HG03159 (cell line): ENCODE measurements at regions not wholly inside any gene's neighbourhood (a gene's known extent, or its start where the extent isn't known, plus 50 kb on each side); places are given as distances from the start of the nearest gene placed in this dataset.

Experiments used
- ATAC-seq: cut with Tn5 transposase; IDR thresholded peaks from one replicate; pipeline ENCODE4 v1.9.1; 2021; ENCODE audit warnings: mild to moderate bottlenecking, moderate library complexity; ENCODE audit not compliant: unreplicated experiment

DNA sequence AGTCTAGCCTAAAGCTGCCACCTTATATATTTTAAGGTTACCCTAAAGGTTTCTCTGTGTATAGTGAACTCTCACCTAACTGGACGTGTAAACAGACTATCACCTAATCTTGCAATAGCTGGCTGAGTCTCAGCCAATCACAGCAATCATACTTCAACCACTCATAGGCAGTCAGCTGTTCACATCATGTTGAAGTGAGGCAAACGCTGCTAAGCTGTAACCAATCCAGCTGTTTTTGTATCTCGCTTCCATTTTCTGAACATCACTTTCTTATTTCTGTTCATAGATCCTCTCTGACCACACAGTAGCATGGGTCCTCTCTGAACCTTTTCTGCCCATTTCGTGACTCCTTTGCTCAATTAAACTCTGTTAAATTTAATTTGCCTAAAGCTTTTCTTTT is 468.2 kb upstream of the POU3F3 start:
- no peak for ATAC-seq

DNA sequence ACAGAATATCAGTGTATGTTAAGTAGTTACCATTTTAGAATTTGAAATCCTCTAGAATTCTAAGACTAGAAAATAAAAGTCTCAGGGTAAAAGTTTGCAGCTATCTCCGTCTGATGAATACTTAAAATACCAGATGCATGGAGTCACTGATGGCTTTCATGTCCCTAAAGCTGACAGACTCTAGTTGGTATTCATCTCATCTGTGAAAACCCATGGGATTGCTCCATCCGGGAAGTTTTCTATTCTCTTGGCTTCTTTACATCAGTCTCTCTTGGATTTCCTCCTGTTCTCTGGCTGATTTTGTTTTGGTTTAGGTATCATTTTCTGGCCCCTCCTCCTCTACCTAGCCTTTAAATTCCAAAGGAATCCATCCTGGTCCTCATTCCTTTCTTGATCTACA is 465.6 kb upstream of the POU3F3 start:
- no peak for ATAC-seq

DNA sequence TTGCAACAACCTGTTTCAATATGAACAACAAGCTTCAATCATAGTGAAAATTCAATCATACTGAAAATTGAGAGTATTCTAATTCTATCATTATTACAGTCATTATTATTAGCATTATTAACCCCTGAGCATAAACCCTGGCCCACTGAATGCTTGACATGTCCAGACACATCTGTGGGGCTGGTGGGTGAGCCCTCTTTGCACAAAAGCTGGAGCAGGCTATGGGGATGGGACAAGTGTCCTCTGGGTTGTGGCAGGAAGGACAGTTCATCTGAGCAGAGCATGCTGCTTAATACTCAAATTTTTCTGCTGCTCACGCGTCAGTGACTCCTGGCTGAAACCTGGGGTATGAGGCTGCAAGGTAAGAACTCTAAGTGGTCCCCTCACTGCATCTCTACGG is 451.1 kb upstream of the POU3F3 start:
- ATAC-seq: no peak

DNA sequence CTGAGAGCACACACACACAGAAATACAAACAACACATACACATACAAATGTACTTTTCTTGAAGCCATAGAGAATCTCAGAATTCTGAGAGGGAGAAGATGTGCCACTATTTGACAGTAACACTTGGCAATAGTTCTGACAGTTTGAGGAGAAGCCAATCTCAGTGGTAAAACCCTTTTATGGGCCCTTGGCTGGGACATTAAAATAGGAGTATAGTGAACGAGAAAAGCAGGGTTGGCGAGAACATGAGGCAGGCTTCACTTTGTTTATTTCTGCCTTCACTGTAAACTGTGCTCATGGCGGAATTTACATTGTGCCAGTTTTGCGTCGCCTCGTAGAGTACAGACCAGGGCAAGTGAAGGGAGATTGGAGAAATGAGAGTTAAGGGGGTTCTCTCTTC is 449.4 kb upstream of the POU3F3 start:
- no peak for ATAC-seq

DNA sequence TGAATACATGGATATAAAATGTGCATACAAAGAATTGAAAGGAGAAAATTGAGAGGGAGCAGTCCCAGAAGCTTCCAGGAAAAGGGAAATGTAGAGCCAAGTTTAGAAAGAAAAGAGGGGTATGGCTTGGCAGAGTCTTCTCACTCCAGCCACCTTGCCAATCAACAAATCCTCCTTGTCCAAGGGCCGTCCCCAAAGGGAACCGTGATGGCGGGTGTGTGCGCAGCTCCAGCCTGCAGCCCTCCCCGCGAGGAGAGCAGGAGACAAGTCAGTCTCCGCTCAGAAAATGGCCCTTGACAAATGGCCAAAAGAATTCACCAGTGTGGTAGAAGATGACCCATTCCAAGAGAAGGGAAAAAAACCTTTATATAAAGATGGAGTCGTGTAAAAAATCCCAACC is 448.3 kb upstream of the POU3F3 start:
- ATAC-seq: no peak

DNA sequence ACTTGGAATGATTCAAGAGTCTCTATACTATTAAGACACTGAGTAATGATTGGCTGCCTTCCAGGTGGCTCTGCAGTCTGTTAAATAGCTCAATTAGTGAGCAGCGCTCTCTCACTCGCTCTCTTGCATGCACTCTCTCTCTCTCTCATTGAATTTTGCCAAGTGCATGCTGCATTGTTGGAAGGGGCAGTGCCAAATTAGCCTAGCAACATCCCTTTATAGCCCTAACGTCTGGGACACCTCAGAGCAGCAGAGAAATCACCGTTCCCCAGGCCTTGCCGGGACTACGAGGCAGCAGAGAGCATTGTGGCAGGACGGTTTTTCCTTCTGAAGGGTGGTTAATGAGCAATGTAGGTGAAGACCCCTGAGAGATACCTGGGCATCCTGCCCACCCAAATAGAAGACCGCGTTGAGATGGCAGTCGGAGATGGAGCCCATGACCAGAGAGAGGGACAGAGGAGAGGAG is 447.6 kb upstream of the POU3F3 start:
- no peak for ATAC-seq

DNA sequence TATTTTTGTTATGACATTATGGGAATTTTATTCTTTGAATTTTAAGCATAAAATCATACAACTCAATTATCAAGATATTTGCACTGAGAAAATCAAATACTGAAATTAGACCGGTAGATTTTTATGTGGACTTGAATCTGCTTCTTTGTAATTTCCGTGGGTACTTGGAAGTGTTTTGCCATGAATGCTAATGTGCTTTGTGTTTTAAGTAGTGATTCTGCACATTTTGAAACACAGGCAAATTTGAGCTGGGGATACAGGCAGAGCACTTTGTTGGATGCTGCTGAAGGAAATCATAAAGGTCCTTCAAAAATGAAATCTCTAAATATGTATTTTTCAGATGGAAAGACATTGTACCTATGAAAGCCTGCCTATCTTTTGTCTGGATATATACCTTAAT is 446.3 kb upstream of the POU3F3 start:
- no peak for ATAC-seq

DNA sequence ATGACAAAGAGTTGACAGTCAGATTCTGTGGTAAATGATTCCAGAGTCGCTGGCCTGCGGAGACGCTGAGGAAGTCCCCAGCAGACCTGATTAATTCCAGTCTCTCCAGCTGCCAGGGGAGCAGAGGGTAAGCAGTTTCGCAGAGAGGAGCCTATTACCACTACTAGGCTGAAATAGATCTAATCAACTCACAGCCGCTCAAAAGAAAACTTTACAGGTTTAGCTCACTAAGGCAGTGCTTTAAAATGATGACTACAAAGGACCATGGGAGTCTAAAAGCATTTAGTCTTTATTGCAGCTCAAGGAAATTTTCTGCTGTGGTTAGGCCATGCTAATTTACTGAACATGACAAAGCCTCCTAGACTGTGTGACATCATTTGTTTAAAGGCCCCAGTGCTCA is 445.6 kb upstream of the POU3F3 start:
- no peak for ATAC-seq

DNA sequence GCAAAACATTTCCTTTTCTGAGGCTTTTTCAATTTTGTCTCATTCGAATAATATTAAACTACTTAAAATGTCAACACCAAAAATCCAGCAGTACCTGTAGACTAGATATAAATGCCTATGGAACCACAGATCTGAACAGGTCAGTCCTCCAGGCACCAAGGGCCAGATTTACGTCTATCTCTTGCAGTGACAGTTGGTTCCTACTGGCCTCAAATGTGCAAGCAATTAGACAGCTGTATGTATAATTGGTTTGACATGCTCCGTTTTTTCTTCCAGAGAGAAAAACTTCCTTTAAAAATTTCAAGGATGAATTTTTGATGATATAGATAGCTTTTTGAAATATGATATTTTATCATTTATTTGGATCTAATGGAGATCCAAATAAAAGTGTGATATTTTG is 443.8 kb upstream of the POU3F3 start:
- no peak for ATAC-seq

DNA sequence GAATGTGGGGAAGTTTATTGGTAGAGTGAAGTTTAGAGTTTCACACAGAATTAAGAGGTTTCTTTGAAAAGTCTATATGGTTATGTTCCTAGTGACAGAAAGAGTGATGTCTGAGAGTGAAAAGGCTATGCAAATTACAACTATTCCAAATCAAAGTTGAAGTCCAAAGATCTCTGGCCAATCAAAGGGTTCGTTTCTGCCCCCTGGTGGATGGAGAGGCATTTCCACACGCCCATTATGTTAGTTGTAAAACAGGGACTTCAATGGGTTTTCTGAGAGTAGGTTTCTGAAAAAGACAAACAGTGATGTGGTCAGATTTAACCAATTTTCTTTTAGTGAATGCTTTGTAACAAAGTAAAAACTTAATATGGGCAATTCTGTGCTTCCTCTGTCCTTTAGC is 441.5 kb upstream of the POU3F3 start:
- ATAC-seq: peak; percentile 66

DNA sequence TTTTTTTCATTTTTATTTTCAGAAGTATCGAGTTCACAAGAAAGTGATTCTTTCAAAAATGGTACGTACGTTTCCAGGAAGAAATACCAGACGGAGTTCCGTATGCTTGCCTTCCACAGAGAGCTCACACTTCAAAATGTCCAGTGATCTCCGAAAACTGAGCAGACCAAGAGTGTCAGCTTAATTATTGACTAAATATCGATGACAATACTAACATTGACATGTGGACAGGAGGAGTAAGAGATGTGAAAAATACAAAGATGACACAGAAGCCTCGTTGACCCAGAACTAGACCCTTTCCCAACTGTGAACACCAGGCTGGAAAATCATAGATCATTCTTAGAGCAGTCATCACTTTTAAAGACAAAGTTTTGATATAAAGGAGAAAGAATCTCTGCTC is 440.0 kb upstream of the POU3F3 start:
- no peak for ATAC-seq

DNA sequence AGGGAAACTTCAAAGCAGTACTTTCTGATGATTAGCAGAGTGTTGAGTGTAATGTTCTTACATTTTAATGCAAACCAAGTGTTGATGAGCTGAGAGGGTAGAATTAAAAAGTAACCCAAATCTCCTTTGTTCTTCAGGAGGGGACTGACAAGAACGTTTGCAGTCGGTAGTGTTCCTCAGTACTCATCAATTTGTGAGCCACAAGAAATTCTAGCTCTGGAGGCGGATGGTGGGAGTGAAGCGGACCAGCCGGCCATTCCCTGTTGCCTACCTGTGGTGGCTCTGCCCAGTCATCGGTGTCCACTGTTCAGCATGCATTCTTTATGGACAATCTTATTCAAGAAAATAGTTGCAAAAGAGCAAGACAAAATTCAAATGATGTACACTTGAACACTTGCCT is 438.6 kb upstream of the POU3F3 start:
- ATAC-seq: no peak

DNA sequence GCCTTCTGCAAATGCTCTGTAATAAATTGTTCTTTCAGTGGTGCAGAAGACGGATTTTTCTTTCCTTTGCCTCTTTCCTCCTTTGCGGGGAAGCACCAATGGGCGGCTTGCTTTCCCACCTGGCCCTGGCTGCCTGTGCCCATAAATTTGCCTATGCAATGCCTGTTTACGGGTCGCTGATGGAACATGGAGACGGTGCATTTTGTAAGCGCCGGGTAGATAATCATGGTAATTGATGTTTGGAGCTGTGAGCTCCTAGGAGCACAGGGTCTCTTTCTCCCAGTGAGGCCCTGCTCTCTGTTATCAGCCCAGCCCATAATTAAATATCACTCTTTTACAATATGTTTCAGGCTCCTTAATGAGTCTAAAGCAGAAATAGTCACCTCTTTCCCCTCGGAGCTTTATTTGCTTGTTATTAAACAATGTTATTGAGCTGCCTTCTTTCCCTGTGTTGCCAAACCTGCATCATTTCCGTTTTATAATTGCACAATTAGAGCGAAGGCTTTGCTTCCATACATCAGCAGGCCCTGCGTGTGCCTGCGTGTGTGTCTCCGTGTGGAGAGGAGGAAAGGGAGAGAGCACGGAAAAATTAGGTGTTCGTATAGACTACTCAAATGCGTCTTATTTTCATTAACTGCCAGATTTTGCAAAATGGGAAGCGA is 437.4 kb upstream of the POU3F3 start:
- no peak for ATAC-seq

DNA sequence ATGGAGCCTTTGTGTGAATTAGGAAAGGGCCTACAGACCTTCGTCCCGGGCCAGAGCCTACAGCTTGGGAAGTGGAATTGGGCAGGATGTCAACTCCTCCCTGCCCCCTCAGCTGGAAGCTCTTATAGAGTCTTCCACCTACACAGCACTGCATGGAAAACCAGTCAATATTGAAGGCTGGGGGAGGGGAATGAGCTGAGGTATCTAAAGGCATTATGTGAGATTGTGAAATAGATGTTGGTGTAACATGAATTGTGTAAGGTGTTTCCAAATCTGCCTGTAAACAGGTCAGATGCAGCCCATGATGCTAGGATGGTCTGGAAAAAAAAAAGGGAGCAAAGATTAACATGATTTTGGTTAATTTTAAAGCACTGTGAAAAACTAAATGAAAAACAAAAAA is 433.5 kb upstream of the POU3F3 start:
- no peak for ATAC-seq

DNA sequence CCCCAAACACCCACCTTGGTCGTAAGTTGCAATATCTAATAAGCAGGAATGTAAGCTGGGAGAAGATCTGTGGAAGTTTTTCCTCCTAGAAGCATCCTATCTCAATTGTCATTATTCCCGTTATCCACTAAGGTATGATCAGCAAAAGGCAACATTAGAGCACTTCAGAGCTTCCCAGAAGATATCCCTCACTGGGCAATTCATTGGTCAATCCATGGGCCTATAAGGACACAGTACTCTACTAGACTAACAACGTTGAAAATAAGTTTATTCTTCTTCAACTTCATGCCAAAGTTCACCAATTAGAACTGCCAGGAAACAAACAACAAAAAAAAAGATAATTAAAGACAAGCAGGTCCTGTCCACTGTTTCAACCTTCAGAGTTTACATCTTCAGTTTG is 433.0 kb upstream of the POU3F3 start:
- no peak for ATAC-seq

DNA sequence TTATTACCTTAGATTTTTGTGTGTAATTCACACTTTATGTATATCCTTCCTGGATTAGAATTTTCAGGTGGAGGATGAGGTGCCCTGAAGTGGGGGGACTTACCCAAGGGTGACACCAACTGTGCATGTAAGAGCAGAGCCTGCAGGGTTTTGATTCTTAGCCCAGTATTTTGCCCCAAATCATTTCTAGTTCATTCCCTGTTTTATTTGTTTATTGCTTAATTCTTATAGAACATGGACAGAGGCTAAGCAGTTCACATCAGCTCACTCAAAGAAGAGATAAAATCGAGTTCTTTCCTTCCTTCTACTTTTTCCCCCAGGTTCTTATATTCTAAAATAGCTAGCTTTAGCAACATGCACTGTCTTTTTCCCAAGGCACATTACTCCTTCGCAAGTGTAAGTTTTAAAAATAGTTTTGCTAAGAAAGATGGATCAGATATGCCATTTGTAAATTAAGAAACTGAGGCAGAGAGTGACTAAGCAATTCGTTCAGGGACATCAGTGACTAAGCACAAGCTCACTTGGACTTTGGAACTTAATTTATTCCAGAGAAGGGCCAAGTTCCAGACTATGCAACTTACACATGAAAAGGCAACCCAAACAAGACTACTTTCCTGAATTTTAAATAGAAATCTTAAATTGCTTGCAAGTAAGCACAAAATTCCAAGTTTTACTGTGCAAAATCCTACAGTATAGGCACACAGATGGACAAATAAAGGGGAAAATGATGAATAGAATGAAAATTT is 427.9 kb upstream of the POU3F3 start:
- no peak for ATAC-seq

DNA sequence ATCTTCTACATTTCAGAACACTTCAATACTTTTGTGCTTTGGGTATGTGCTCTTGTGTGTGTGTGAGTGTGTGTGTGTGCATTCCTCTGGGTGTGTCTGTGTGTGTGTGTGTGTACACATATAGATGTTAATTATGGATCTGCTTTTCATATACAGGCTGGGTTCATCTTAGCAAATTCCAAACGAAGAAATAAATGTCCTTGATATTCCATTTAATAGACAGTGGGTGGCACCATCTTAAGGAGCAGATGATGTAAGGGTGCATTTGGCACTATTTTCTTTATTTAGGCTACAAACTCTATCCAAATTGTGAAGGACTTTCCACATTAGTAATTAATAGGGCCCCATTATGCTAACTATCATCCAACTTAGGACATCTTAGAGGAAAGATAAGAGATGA is 425.8 kb upstream of the POU3F3 start:
- no peak for ATAC-seq

DNA sequence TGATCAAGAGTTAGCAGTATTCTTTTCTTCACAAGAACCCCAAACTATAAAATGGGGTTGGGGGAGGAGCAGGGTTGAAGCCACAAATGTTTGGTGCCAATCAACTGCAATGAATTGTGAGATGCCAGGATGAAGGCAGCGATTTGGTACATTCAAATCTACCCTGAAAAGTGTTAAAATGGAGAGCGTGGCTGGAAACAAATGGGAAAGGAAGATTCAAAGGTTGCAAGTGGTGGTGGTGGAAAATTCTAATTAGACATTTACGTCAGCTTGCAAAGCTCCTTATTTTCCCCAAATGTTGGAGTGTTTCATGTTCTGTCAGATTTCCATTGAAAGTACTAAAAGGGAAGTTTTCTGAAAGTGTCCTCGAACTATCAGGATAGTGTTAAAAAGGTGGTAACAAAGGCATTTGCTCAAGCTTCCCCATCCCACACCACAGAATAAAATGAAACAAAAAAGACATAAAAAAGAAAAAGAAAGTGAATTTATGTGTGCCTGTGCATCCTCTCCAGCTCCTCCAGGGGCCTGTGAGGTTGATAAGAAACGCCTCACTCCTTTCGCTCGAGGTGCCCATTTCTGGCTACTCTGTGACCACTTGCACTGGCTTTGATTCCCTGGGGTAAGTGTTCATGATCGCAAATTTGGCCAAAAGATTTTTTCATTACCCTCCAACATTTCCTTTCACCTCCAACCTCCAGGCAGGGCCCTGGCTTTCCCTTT is 424.1 kb upstream of the POU3F3 start:
- no peak for ATAC-seq

DNA sequence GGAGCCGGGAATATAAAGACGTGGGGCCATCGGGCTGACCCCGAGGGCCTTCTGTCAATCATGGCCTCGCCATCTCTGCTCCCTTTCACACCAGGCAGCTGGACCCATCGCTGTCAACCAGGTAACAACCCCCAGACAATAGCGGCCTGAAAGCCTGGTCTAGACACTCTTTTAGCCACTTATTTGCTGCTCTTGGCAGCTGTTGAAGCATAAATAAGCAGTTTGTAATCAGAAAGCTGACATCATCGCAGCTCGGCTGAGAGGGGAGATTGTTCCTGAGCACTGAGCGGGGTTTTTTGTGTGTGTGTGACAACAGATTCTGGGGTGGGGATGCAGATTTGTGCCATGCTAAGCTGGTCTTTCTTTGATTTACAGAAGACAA is 423.6 kb upstream of the POU3F3 start:
- no peak for ATAC-seq

DNA sequence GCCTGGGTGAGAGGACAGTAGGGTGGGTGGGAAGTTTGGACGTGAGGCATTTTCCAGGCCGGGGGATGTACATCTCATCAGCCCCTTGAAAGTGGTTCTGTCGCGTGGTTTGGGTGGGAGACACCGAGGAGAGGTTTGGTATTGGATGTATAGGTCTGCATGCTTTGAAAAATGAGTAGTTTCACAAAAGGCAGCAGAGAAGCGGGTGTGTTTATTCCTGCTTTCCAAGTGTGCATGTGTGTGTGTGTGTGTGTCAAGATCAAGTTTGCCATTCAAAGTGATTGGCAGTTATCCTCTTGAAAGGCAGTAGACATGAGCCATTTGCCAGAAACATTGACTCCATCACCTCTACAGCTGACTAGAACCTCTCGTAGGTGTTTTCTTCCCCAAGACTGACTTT is 423.1 kb upstream of the POU3F3 start:
- no peak for ATAC-seq

DNA sequence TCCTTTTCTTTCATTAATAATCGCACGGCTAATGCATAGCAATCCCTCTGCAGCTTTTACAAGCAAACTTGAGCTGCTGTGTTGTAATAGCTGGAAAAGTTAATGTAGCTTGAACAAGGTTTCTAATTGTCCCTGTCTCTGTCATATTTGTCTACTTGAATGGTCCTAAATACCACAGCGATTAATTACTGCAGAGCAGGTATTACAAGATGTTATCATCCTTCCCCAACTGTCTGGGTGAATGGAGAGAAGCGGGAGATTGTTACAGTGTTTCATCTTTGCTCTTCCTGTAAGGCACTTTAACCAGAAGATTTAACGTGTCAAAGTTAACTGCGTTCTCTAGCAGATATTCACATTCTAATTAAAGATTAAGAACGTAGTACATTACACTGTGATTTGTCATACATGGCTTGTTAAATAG is 422.2 kb upstream of the POU3F3 start:
- ATAC-seq: no peak

DNA sequence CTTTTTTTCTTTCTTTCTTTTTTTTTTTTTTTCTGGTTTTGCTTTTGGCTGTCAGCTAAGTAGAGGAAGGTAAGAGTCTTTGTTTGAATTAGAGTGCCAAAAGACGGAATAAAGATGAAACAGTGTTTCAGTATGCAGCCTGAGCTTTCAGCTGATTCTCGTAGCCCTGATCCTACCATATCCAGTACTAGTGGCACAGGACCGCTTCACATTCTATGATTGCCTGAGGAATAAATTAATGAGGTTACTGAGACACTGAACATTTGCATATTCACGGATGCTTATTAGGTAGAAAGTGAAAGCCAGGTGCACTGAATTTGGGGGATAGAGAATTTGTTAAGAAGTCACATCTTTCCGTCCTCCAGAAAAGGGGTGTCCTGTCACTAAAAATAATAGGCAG is 421.5 kb upstream of the POU3F3 start:
- no peak for ATAC-seq
